Urinary bladder (tissue), 3 donors: ENCODE measurements at regions not wholly inside any gene's neighbourhood (a gene's known extent, or its start where the extent isn't known, plus 50 kb on each side); places are given as distances from the start of the nearest gene placed in this dataset.

ENCODE experiments used
- DNase-seq: peaks from one replicate; pipeline ENCODE4 v3.0.0-alpha.2; 2015; ENCODE audit errors: extremely low spot score
- H3K27ac ChIP-seq: one replicate; pipeline ENCODE4 v1.5.1; 2013; ENCODE audit warnings: low read depth, mild to moderate bottlenecking, moderate library complexity
- H3K36me3 ChIP-seq: one replicate; pipeline ENCODE4 v1.6.1; 2013; ENCODE audit warnings: mild to moderate bottlenecking, moderate library complexity; ENCODE audit not compliant: insufficient read depth
- H3K4me1 ChIP-seq: one replicate; pipeline ENCODE4 v1.6.1; 2013; ENCODE audit warnings: mild to moderate bottlenecking, moderate library complexity; ENCODE audit not compliant: insufficient read depth
- H3K4me3 ChIP-seq: one replicate; pipeline ENCODE4 v1.5.1; 2013; ENCODE audit warnings: low read depth, low read length
- WGBS: extraction: QIAGEN DNeasy Blood & Tissue Kit; methylation state at CpG from one replicate; pipeline ENCODE4 v1.1.7; 2013; 5-methylcytosine and 5-hydroxymethylcytosine counted together
- donor health status: healthy with polysubstance abuse.
- donor health status: healthy.

GRCh38 chr20:56786503-56786902 lies 157.4 kb downstream of the TFAP2C start:
- Histone ChIP-seq H3K27ac (no peak overlapping the region), H3K36me3 (no peaks in the 10 kb centered on the region), H3K4me1 (no peaks in the 10 kb centered on the region), H3K4me3 (no peak overlapping the region)
- WGBS, result 68% methylated on average over 5 of the region's 5 CpGs
- no peak for DNase-seq

- H3K36me3 ChIP-seq, result no peaks in the 10 kb centered on the region
Observed at GRCh38 chr20:56788041-56788670, 159.1 kb downstream of the TFAP2C start.

GRCh38 chr20:56788671-56789610 lies 159.8 kb downstream of the TFAP2C start:
- DNase-seq, result no peak
- Histone ChIP-seq H3K27ac (no peak overlapping the region), H3K36me3 (no peaks in the 10 kb centered on the region), H3K4me3 (no peak overlapping the region), H3K4me1 (no peaks in the 10 kb centered on the region)
- WGBS, result 91% methylated on average over 6 of the region's 6 CpGs

More at GRCh38 chr20:56788041-56788670, 159.1 kb downstream of the TFAP2C start:
- no peak overlapping the region for H3K4me3 ChIP-seq
- no peak for DNase-seq
- WGBS, result 72% methylated on average over 7 of the region's 7 CpGs
- H3K4me1 ChIP-seq, result no peaks in the 10 kb centered on the region
- no peak overlapping the region for H3K27ac ChIP-seq

GRCh38 chr20:56793916-56794315 lies 164.8 kb downstream of the TFAP2C start:
- H3K36me3 ChIP-seq, result no peaks in the 10 kb centered on the region
- H3K4me1 ChIP-seq, result no peaks in the 10 kb centered on the region
- H3K4me3 ChIP-seq, result no peak overlapping the region
- 60% methylated on average over 7 of the region's 7 CpGs for WGBS
- DNase-seq, result no peak
- no peak overlapping the region for H3K27ac ChIP-seq

- WGBS, result 91% methylated on average over 2 of the region's 2 CpGs
- no peak for DNase-seq
- Histone ChIP-seq H3K36me3 (no peaks in the 10 kb centered on the region), H3K4me1 (no peaks in the 10 kb centered on the region), H3K4me3 (no peak overlapping the region), H3K27ac (no peak overlapping the region)
Observed at GRCh38 chr20:56795492-56795891, 166.4 kb downstream of the TFAP2C start.

GRCh38 chr20:56796345-56796744 lies 167.2 kb downstream of the TFAP2C start:
- 67% methylated on average over 3 of the region's 3 CpGs for WGBS
- Histone ChIP-seq H3K4me1 (no peaks in the 10 kb centered on the region), H3K27ac (no peak overlapping the region), H3K36me3 (no peaks in the 10 kb centered on the region), H3K4me3 (no peak overlapping the region)
- DNase-seq, result no peak

GRCh38 chr20:56797023-56797422 lies 167.9 kb downstream of the TFAP2C start:
- Histone ChIP-seq H3K27ac (no peak overlapping the region), H3K36me3 (no peaks in the 10 kb centered on the region), H3K4me3 (no peak overlapping the region), H3K4me1 (no peaks in the 10 kb centered on the region)
- 72% methylated on average over 2 of the region's 2 CpGs for WGBS
- DNase-seq, result no peak

- Histone ChIP-seq H3K4me3 (no peak overlapping the region), H3K27ac (no peak overlapping the region), H3K4me1 (no peaks in the 10 kb centered on the region), H3K36me3 (no peaks in the 10 kb centered on the region)
- DNase-seq, result no peak
- 74% methylated on average over 1 of the region's 1 CpG for WGBS
Observed at GRCh38 chr20:56798634-56799033, 169.5 kb downstream of the TFAP2C start.

- 96% methylated on average over 2 of the region's 2 CpGs for WGBS
- Histone ChIP-seq H3K27ac (no peak overlapping the region), H3K4me3 (no peak overlapping the region), H3K4me1 (no peaks in the 10 kb centered on the region), H3K36me3 (no peaks in the 10 kb centered on the region)
- no peak for DNase-seq
Observed at GRCh38 chr20:56799187-56799586, 170.1 kb downstream of the TFAP2C start.

- DNase-seq, result no peak
- no peak overlapping the region for H3K27ac ChIP-seq
- H3K4me3 ChIP-seq, result no peak overlapping the region
- no peaks in the 10 kb centered on the region for H3K36me3 ChIP-seq
- H3K4me1 ChIP-seq, result no peaks in the 10 kb centered on the region
- WGBS, result 54% methylated on average over 4 of the region's 4 CpGs
Observed at GRCh38 chr20:56800088-56800487, 171.0 kb downstream of the TFAP2C start.

- H3K27ac ChIP-seq, result no peak overlapping the region
- no peak for DNase-seq
- no peaks in the 10 kb centered on the region for H3K36me3 ChIP-seq
- H3K4me3 ChIP-seq, result no peak overlapping the region
- H3K4me1 ChIP-seq, result no peaks in the 10 kb centered on the region
- 29% methylated on average over 19 of the region's 19 CpGs for WGBS
Observed at GRCh38 chr20:56801971-56802755, 173.1 kb downstream of the TFAP2C start.

- DNase-seq, result no peak
- H3K27ac ChIP-seq, result no peak overlapping the region
Observed at GRCh38 chr20:56802805-56803204, 173.7 kb downstream of the TFAP2C start.

GRCh38 chr20:56805313-56805712 lies 176.2 kb downstream of the TFAP2C start:
- H3K27ac ChIP-seq, result no peak overlapping the region
- WGBS, result 77% methylated on average over 4 of the region's 4 CpGs
- H3K36me3 ChIP-seq, result no peaks in the 10 kb centered on the region
- no peak for DNase-seq
- no peak overlapping the region for H3K4me3 ChIP-seq
- peaks cover 3% of the 10 kb centered on the region for H3K4me1 ChIP-seq

More at GRCh38 chr20:56802805-56803204, 173.7 kb downstream of the TFAP2C start:
- no peaks in the 10 kb centered on the region for H3K4me1 ChIP-seq
- H3K4me3 ChIP-seq, result no peak overlapping the region
- no peaks in the 10 kb centered on the region for H3K36me3 ChIP-seq
- 77% methylated on average over 20 of the region's 20 CpGs for WGBS
